ENCODE measurements at regions not wholly inside any gene's neighbourhood (a gene's known extent, or its start where the extent isn't known, plus 50 kb on each side); places are given as distances from the start of the nearest gene placed in this dataset.

GRCh38 chr1:166302989-166303758 lies 136.4 kb upstream of the FAM78B start:
- TF ChIP-seq POLR2A (IDR thresholded peaks at IDR 0.05) (no peak), CTCF (IDR thresholded peaks at IDR 0.05) (no peak)
